Lower leg skin (tissue), 4 donors: ENCODE measurements at regions not wholly inside any gene's neighbourhood (a gene's known extent, or its start where the extent isn't known, plus 50 kb on each side); places are given as distances from the start of the nearest gene placed in this dataset.

ENCODE experiments used
- DNase-seq, 2 donors: peaks; one replicate each; pipeline ENCODE4 v3.0.0-alpha.2; 2019; ENCODE audit warnings: low spot score in 2 of 2
- H3K4me3 ChIP-seq: fragments of 200-600 bp; sonication (generic); 2 replicates; pipeline ENCODE4 v1.5.1; 2017; ENCODE audit warnings: mild to moderate bottlenecking, low read depth; ENCODE audit not compliant: poor library complexity, severe bottlenecking
- CTCF ChIP-seq, 3 donors: fragments of 450-650 bp; IDR thresholded peaks; one replicate each; pipeline ENCODE4 v1.5.1; 2016; ENCODE audit warnings: antibody characterized with exemption in 3 of 3, mild to moderate bottlenecking in 3 of 3, moderate library complexity in 2 of 3
- POLR2A ChIP-seq, 2 donors: fragments of 450-650 bp; IDR thresholded peaks; one replicate each; pipeline ENCODE4 v1.6.1; 2016 to 2017; ENCODE audit warnings: antibody characterized with exemption in 2 of 2, mild to moderate bottlenecking in 1 of 2, moderate library complexity in 1 of 2
- WGBS, 2 donors: methylation state at CpG; one replicate each; pipeline ENCODE4 v1.1.5; 2018; 5-methylcytosine and 5-hydroxymethylcytosine counted together
- intact Hi-C: fragments of 100-400 bp; cut with DNase I; formaldehyde crosslinking; loops from one replicate; pipeline ENCODE4 v1.15.0; 2023; ENCODE audit warnings: low total_unique reads

GRCh38 chr10:121158988-121159579, 307.9 kb downstream of the WDR11 start:
- H3K4me3 ChIP-seq = no peak overlapping the region
- 39 to 43% methylated on average over 2 of the region's 2 CpGs for WGBS, 2 donors
- intact Hi-C loops = no loop called here
- DNase-seq = no peak
- TF ChIP-seq POLR2A (IDR thresholded peaks at IDR 0.05) (no peak), CTCF (IDR thresholded peaks at IDR 0.05) (no peak)

GRCh38 chr10:121159670-121160069, 308.5 kb downstream of the WDR11 start:
- H3K4me3 ChIP-seq = no peak overlapping the region
- intact Hi-C loops = no loop called here
- WGBS, 2 donors = 78 to 89% methylated on average over 5 of the region's 5 CpGs
- TF ChIP-seq CTCF (IDR thresholded peaks at IDR 0.05) = no peak
- no peak for TF ChIP-seq POLR2A (IDR thresholded peaks at IDR 0.05)
- no peak for DNase-seq

- 91% methylated on average over 4 of the region's 4 CpGs for WGBS, 2 donors
- TF ChIP-seq CTCF (IDR thresholded peaks at IDR 0.05) (no peak), POLR2A (IDR thresholded peaks at IDR 0.05) (no peak)
- DNase-seq = no peak
- no peak overlapping the region for H3K4me3 ChIP-seq
- intact Hi-C loops = no loop called here
These were observed 314.1 kb downstream of the WDR11 start for GRCh38 chr10:121165276-121165675.

DNA sequence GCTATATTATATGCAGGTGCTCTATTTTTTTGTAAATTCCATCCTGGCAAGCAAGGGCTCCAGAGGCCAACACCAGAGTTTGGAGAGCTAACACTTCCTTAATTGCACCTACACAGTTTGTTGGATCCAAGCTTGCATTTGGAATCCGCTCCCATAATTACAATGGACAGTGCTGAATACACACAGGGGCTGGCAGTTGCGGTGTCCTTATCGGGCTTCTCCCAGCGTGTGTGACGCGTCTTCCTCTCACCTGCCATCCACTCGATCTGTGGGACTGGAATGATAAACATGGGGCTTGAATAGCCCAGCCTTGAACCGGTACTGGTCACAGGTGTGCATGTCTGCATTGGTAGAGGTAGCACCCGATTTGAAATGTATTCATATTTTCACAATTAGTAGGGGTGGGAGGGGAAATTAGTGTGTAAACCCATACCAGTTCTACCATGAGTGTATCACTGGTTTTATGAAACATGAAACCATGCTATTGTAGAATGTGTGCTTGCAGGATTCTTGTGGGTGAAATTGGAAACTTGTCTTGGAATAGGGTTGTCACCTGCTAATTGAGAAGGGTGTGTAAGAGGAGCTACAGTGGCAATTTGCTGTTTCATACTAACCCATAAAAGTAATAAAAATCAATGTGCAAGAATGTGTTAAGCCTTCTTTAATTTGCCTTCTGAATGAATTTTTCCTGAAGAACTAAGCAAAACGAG, 316.5 kb downstream of the WDR11 start:
- WGBS, 2 donors = 82 to 85% methylated on average over 10 of the region's 10 CpGs
- no peak overlapping the region for H3K4me3 ChIP-seq
- intact Hi-C loops = no loop called here
- no peak for TF ChIP-seq POLR2A (IDR thresholded peaks at IDR 0.05)
- no peak for TF ChIP-seq CTCF (IDR thresholded peaks at IDR 0.05)
- DNase-seq = no peak

GRCh38 chr10:121168545-121169216, 317.5 kb downstream of the WDR11 start:
- no peak for DNase-seq
- WGBS, 2 donors = 52 to 53% methylated on average over 5 of the region's 5 CpGs
- no peak overlapping the region for H3K4me3 ChIP-seq
- intact Hi-C loops = no loop called here
- no peak for TF ChIP-seq CTCF (IDR thresholded peaks at IDR 0.05)
- no peak for TF ChIP-seq POLR2A (IDR thresholded peaks at IDR 0.05)
